ENCODE measurements at regions not wholly inside any gene's neighbourhood (a gene's known extent, or its start where the extent isn't known, plus 50 kb on each side); places are given as distances from the start of the nearest gene placed in this dataset.

GRCh38 chr1:198084241-198084908, 72.4 kb upstream of the NEK7 start:
- TF ChIP-seq SRF (IDR thresholded peaks at IDR 0.05; ENCODE audit: low read depth) (no peak), CTCF (IDR thresholded peaks at IDR 0.05 in 2 of 3, conservative IDR thresholded peaks at IDR 0.05 in 1 of 3; ENCODE audit: borderline replicate concordance in 1 of 3, insufficient read depth in 1 of 3, low read depth in 2 of 3, low read length in 2 of 3) (no peak), POLR2AphosphoS5 (IDR thresholded peaks at IDR 0.05; ENCODE audit: low read depth, low read length) (no peak), CBX3 (IDR thresholded peaks at IDR 0.05; ENCODE audit: low read depth) (no peak), TCF7L2 (IDR thresholded peaks at IDR 0.05; ENCODE audit: borderline replicate concordance, extremely low read depth, insufficient read depth, insufficient read length) (no peak), RAD21 (IDR thresholded peaks at IDR 0.05; ENCODE audit: low read depth) (no peak), EZH2phosphoT487 (IDR thresholded peaks at IDR 0.05; ENCODE audit: borderline replicate concordance) (no peak), CEBPB (IDR thresholded peaks at IDR 0.05; ENCODE audit: low read depth) (no peak), POLR2A (IDR thresholded peaks at IDR 0.05; ENCODE audit: borderline replicate concordance, extremely low read depth, insufficient read depth, insufficient read length) (no peak), YY1 (IDR thresholded peaks at IDR 0.05; ENCODE audit: extremely low read depth, insufficient replicate concordance, low read depth, low read length) (no peak), MAX (IDR thresholded peaks at IDR 0.05) (no peak), EZH2 (IDR thresholded peaks at IDR 0.05) (no peak)
